ENCODE measurements at regions not wholly inside any gene's neighbourhood (a gene's known extent, or its start where the extent isn't known, plus 50 kb on each side); places are given as distances from the start of the nearest gene placed in this dataset.

- TF ChIP-seq POLR2A (IDR thresholded peaks at IDR 0.05) (no peak), CTCF (IDR thresholded peaks at IDR 0.05) (no peak)
Observed at GRCh38 chr17:74031316-74032090, 172.0 kb upstream of the RPL38 start.

Measured in prostate gland (tissue), 2 donors.